Osteoblast (primary cell): ENCODE measurements at regions not wholly inside any gene's neighbourhood (a gene's known extent, or its start where the extent isn't known, plus 50 kb on each side); places are given as distances from the start of the nearest gene placed in this dataset.

Source experiments
- DNase-seq: peaks from one replicate; pipeline ENCODE4 v3.0.0; 2011; ENCODE audit warnings: low spot score, mixed read lengths; ENCODE audit not compliant: insufficient read length; ENCODE audit errors: missing footprints
- H2AFZ ChIP-seq: 2 replicates; pipeline ENCODE4 v1.6.0; 2011; ENCODE audit warnings: mild to moderate bottlenecking, low read length
- H3K27ac ChIP-seq: 2 replicates; pipeline ENCODE4 v1.5.1; 2011; ENCODE audit warnings: mild to moderate bottlenecking, low read depth, low read length, moderate library complexity
- H3K27me3 ChIP-seq: 2 replicates; pipeline ENCODE4 v1.6.0; 2012; ENCODE audit warnings: mild to moderate bottlenecking, control low read depth, inconsistent platforms, low read length, moderate library complexity; ENCODE audit not compliant: insufficient read depth
- H3K36me3 ChIP-seq: 2 replicates; pipeline ENCODE4 v1.5.1; 2011; ENCODE audit warnings: mild to moderate bottlenecking, low read length, control low read depth, moderate library complexity; ENCODE audit not compliant: insufficient read depth
- H3K4me1 ChIP-seq: 2 replicates; pipeline ENCODE4 v1.5.1; 2011; ENCODE audit warnings: mild to moderate bottlenecking, low read length, control low read depth, moderate library complexity; ENCODE audit not compliant: insufficient read depth
- H3K4me2 ChIP-seq: 2 replicates; pipeline ENCODE4 v1.6.0; 2011; ENCODE audit warnings: mild to moderate bottlenecking, low read length; ENCODE audit not compliant: insufficient read depth
- H3K4me3 ChIP-seq: fragments of 200-600 bp; sonication (generic); 3 replicates; pipeline ENCODE4 v1.5.1; 2012; ENCODE audit warnings: mild to moderate bottlenecking, low read length, inconsistent platforms; ENCODE audit not compliant: insufficient read depth
- H3K79me2 ChIP-seq: 2 replicates; pipeline ENCODE4 v1.6.0; 2012; ENCODE audit warnings: mild to moderate bottlenecking, low read length, control low read depth, inconsistent platforms; ENCODE audit not compliant: insufficient read depth
- H3K9me3 ChIP-seq: 2 replicates; pipeline ENCODE4 v1.5.1; 2011; ENCODE audit warnings: low read depth, low read length, control low read depth
- H4K20me1 ChIP-seq: 2 replicates; pipeline ENCODE4 v1.6.0; 2012; ENCODE audit warnings: mild to moderate bottlenecking, low read length, control low read depth; ENCODE audit not compliant: insufficient read depth
- TF ChIP-seq, protein P1 (sequence below): IDR thresholded peaks from 2 replicates; pipeline ENCODE4 v1.5.1; 2011; ENCODE audit warnings: mild to moderate bottlenecking, low read depth, low read length, moderate library complexity; ENCODE audit errors: extremely low read depth

GRCh38 chr14:65200454-65200853, 98.1 kb upstream of the MAX start:
- H3K27me3 ChIP-seq: no peaks in the 10 kb centered on the region
- TF ChIP-seq, protein P1, sequence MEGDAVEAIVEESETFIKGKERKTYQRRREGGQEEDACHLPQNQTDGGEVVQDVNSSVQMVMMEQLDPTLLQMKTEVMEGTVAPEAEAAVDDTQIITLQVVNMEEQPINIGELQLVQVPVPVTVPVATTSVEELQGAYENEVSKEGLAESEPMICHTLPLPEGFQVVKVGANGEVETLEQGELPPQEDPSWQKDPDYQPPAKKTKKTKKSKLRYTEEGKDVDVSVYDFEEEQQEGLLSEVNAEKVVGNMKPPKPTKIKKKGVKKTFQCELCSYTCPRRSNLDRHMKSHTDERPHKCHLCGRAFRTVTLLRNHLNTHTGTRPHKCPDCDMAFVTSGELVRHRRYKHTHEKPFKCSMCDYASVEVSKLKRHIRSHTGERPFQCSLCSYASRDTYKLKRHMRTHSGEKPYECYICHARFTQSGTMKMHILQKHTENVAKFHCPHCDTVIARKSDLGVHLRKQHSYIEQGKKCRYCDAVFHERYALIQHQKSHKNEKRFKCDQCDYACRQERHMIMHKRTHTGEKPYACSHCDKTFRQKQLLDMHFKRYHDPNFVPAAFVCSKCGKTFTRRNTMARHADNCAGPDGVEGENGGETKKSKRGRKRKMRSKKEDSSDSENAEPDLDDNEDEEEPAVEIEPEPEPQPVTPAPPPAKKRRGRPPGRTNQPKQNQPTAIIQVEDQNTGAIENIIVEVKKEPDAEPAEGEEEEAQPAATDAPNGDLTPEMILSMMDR: no peak
- no peaks in the 10 kb centered on the region for H3K79me2 ChIP-seq
- no peak overlapping the region for H3K4me2 ChIP-seq
- no peaks in the 10 kb centered on the region for H4K20me1 ChIP-seq
- no peak overlapping the region for H3K27ac ChIP-seq
- no peaks in the 10 kb centered on the region for H3K36me3 ChIP-seq
- no peak overlapping the region for H2AFZ ChIP-seq
- no peak for DNase-seq
- no peaks in the 10 kb centered on the region for H3K9me3 ChIP-seq
- H3K4me3 ChIP-seq: no peak overlapping the region
- no peaks in the 10 kb centered on the region for H3K4me1 ChIP-seq

GRCh38 chr14:65203574-65203973, 101.3 kb upstream of the MAX start:
- no peak overlapping the region for H3K4me3 ChIP-seq
- no peaks in the 10 kb centered on the region for H4K20me1 ChIP-seq
- no peak overlapping the region for H3K27ac ChIP-seq
- peaks cover 11% of the 10 kb centered on the region for H3K4me1 ChIP-seq
- no peaks in the 10 kb centered on the region for H3K79me2 ChIP-seq
- no peaks in the 10 kb centered on the region for H3K27me3 ChIP-seq
- no peaks in the 10 kb centered on the region for H3K9me3 ChIP-seq
- no peaks in the 10 kb centered on the region for H3K36me3 ChIP-seq
- peak overlapping the region; percentile 48 for H3K4me2 ChIP-seq
- DNase-seq: no peak
- H2AFZ ChIP-seq: peak overlapping the region; percentile 83
- TF ChIP-seq, protein P1: no peak

- H3K9me3 ChIP-seq: no peaks in the 10 kb centered on the region
- H3K4me2 ChIP-seq: no peak overlapping the region
- TF ChIP-seq, protein P1: no peak
- no peaks in the 10 kb centered on the region for H3K79me2 ChIP-seq
- peaks cover 11% of the 10 kb centered on the region for H3K4me1 ChIP-seq
- H3K4me3 ChIP-seq: no peak overlapping the region
- no peaks in the 10 kb centered on the region for H3K36me3 ChIP-seq
- no peaks in the 10 kb centered on the region for H3K27me3 ChIP-seq
- no peak overlapping the region for H2AFZ ChIP-seq
- no peak for DNase-seq
- H4K20me1 ChIP-seq: no peaks in the 10 kb centered on the region
- H3K27ac ChIP-seq: no peak overlapping the region
Observed at GRCh38 chr14:65204056-65204455, 101.7 kb upstream of the MAX start.

DNA sequence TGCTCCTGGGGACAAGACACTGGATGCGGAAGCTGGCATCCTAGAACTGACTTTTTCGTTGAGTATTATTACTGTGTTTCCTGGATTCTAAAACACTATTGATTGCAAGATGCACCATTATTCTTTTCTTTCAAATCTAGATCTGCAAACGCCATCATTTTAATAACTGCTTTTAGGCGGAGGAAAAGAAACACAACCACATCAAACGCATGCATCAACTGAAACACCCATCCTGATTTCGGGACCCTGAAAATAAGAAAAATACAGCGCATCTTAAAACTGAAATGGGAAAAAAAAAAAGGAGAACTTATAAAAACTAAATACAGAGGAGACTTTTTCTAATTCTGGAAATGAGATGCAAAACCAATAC, 103.7 kb upstream of the MAX start:
- Histone ChIP-seq H3K9me3 (no peaks in the 10 kb centered on the region), H3K4me3 (no peak overlapping the region), H4K20me1 (no peaks in the 10 kb centered on the region), H2AFZ (no peak overlapping the region), H3K79me2 (no peaks in the 10 kb centered on the region), H3K27ac (no peak overlapping the region), H3K36me3 (no peaks in the 10 kb centered on the region), H3K27me3 (no peaks in the 10 kb centered on the region), H3K4me2 (peak overlapping the region; percentile 3), H3K4me1 (peaks cover 22% of the 10 kb centered on the region)
- no peak for DNase-seq
- TF ChIP-seq, protein P1: no peak
